RKO (cell line): ENCODE measurements at regions not wholly inside any gene's neighbourhood (a gene's known extent, or its start where the extent isn't known, plus 50 kb on each side); places are given as distances from the start of the nearest gene placed in this dataset.

Experiments
- DNase-seq: peaks from one replicate; pipeline ENCODE4 v3.0.0-alpha.2; 2016; ENCODE audit warnings: low spot score

DNA sequence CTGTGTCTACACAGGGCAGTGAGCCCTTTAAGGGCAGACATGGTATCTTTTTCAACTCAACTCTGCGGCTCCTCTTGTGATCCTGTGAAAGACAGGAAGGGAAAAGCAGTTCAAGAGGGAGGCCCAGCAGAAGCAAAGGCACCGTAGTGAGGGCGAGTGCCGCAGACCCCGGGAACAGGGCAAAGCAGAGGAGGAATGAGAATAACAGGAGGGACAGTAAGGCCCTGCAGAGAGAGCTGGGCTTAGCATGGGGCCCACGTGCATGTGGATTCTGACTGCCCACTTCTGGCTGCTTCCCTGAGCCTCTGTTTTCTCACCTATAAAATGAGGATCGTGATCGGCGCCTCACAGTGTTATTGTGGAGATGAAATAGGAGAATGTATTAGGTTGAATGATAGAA, 409.3 kb downstream of the PTPRU start:
- no peak for DNase-seq

DNA sequence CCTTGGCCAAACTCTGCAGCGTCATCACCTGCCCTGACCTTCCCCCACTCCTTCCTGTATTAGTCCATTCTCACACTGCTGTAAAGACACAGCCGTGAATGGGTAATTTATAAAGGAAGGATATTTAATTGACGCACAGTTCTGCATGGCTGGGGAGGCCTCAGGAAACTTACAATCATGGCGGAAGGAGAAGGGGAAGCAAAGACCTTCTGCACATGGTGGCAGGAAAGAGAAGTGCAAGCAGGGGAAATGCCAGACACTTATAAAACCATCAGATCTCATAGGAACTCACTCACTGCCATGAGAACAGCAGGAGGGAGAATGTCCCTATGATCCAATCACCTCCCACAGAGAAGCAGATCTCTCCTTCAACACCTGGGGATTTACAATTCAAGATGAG, 408.5 kb downstream of the PTPRU start:
- no peak for DNase-seq

DNA sequence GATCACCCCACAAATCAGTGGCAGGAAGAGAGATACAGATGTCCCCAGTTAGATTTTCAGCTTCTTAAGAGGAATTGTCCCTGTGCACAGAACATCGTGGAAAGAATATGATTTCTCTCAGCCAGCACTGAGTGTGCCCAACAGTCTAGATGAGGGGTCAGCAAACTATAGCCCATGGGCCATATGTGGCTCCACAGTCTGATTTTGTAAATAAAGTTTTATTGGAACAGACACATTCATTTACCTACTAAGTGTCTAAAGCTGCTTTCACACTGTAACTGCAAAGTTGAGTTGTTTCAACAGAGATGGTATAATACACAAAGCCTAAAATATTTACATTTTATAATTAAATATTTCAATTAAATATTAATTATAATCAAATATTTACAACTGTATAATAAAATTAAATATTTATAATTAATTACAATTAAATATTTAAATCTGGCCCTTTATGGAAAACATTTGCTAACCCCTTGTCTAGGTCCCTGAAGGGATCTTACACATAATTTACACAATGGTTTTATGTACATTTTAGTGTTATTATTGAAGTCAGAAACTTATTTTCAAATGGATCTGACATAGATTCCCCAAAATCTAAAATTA, 407.6 kb downstream of the PTPRU start:
- no peak for DNase-seq

DNA sequence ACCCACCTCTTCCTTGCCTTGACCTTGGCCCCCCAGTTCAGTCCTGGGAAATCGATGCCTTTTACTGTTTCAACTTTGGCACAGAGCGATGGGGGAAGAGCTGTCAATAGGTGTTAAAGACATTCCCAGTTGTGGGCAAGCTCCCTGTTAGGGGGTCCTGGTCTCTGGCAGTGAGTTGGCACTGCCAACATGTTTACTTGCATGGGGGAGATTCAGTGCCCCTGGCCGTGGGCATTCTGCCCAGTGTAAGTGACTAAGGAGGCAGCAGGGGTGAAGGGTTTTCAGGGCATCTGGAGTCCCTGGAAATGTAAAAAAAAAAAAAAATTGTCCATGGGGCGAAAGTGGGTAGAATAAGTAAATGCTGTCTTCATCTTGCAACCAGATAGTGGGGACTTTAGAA, 407.0 kb downstream of the PTPRU start:
- DNase-seq = no peak

DNA sequence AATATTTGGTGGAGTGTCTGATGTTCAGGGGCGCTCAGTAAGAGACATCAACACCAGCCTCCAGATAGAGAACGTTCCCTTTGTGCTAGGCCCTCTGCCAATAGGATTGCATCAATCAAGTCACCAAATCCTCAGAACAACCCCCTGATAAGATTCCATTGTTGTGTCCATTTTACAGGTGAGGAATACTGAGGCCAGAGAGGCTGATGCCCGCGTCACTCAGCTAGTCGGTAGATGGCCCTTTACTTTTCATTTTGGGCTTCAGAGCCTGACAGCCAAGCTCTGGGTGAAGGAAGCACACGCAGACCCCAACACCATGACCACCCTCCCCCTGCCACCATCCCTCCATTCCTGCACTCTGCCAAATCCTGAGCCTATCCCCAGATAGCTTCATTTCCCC, 406.2 kb downstream of the PTPRU start:
- no peak for DNase-seq

DNA sequence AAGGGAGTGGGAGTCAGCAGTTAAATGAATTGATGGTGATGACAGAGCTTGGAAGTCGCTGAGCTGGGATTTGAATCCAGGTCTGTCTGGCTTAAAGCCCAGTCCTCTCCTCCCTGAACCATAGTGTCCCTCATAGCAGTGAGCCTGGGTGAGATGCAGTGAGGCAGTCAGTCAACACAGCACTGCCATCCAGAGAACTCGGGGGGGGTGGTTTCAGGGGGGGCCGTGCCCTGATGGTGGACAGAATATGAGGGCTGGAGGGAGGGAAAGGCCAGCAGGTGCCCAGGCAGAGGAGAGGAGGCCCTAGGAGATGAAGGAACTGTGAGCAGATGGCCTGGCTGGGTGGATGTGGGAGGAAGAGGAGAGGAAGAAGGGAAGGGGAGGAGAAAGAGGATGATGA, 405.6 kb downstream of the PTPRU start:
- DNase-seq = no peak

DNA sequence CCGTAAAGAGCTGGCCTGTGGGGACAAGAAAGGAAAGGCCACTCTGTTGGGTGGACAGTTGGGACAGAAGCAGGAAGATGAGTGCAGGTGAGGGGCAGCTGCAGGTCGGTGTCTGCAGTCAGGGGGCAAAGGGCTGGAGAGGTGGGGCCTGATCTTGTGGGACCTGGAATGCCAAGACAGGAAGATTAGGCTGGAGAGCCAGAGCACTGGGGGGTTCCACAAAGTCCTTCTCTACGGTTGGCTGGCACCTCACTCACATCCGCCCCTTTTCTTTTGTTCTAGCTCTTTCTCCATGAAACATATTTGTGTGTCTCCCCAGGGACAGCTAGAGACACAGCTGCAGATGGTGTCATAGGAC, 404.1 kb downstream of the PTPRU start:
- no peak for DNase-seq

DNA sequence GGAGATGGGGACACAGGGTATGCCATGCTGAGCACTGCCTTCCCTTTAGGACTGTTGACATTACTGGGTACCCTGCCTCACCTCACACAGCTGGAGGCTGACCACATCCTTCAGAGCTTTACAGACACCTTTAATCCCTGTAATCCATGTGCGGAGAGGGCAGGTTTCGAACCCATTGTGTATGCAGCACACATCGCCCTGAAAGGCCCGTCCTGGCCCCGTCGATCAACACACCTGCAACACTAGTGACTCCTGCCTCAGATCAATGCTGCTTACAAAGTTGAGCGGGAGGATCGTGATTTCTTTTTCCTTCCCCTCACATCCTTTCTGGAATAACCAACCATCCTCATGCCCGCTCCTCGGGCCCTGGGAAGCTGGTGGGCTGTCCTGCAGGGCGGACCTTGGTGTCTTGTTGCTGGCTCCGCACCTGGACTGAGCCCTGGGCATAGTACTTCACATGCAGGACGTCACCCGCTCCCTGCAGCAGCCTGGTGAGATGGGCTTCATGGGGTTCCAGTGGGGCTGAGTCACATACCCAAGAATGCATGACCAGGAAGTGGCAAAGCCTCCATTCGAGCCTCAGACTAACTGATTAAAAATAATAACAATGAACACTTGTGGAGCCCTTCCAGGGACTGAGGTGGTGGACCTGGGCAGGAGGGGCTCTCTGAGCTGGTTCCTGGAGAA, 403.6 kb downstream of the PTPRU start:
- peak; percentile 37 for DNase-seq

DNA sequence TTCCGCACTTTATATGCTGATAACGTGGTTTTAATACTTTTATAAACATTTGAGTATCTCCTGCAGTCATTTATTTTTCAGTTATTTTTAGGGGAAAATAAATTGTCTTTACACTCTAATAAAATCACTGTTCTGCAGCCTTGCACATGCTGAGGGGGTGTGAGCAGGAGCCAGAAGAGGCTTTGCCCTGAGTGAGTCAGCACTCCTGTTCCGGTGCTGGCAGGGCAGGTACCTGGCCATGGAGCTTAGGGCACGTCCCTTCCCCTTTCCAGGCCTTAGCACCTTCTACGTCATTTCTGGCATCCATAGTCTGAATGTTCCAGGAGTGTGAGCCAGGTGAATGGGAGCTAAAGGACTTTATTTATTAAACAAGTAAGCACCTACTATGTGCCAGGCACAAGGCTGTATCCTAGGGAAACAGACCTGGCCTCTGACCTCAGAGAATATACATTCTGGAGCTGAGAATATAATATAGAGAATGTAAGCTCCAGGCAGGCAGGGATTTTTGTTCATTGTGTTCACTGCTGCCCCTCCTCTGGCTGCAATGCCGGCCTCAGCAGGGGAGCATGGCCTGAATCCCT, 402.9 kb downstream of the PTPRU start:
- DNase-seq = no peak

DNA sequence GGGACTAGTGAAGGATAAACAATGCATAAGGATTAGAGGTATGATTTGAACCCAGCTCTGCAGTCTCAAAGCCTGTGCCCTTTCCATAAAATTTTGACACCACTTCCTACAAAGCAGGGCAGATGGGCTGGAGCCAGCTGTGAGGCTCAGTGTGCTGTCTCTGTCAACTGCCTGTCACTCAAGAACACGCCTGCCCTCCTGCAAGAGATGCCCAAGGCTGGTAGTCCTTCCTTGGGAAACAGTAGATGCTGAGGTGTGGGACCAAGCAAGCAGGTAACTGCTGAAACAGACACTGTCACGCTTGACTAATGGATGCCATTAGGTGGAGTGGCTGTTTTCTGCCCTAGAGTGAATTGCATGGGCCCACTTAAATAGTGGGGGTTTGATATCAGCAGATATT, 402.0 kb downstream of the PTPRU start:
- DNase-seq = no peak

DNA sequence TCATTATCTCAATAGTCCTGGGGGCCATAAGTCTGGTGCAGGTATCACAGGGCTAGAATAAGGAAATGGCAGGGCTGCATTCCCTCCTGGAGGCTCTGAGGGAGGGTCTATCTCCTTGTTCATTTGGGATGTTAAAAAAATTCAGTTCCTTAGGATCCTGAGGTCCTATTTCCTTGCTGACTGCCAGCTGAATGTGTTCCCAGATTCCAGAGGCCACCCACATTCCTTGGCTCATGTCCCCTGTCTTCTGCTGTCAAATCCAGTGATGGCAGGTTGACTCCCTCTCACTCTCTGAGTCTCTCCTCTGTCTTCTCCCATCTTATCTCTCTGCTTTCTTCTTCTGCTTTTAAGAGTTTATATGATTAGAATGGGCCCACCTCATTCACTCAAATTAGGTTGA, 400.6 kb downstream of the PTPRU start:
- no peak for DNase-seq

DNA sequence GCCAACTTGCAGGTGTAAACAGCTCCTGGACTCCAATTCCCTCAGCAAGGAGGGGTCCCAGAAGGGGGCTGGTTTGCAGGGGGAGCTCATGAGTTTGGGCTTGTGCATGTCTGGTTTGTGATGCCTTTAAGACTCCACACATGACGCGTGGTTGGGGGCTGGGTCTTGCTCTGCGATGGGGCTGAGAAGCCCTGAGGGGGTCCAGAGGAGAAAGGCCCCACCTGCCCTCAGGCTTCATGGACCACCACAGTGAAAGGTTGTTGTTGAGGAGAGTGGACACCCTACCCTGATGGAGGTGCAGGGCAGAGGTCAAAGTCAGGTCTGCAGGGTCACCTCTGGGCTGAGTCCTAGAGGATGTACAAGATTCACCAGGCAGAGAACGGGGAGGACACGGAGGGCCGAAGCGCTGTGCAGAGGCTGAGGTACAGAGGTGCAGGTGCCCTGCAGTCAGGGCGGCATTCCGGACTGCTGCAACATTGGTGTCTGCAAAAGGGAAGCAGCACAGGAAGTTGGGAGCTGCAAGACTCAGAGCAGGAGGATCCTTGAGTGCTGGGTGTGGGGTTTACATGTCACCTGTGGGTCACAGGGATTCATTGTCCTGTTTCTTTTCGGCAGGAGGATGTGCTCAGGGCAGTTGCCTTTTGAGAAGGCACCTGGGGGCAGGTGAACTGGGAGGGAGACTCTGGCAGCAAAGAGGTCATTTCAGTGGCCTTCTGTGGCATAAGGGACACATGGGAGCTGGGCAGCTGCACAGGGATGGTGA, 399.4 kb downstream of the PTPRU start:
- DNase-seq = no peak

DNA sequence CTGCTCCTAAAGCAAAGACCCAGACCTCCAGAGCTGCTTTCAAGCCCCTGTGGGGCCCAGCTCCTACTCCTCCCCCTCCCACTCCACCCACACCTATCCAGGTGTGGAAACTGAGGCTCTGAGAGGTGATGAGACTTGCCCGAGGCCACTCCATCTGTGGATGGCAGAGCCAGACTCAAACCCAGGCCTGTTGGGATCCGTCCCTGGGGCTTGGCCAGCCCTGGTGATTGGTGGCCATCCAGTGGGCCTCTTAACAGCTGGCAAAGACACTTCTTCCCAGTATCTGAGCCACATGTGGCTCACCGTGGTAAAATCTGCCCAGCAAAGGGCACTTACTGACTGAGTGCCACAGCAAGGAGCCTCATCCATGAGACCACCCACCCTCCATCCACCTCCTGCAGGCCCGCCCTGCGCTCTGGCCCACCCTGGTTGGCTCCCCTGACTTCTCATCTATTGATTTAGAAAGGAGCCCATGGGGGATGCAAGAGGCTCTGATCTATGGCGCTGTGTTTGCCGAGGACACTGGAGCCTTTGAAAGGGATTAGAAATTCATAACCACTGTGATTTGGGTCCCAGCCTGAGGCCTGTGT, 398.5 kb downstream of the PTPRU start:
- DNase-seq = no peak

DNA sequence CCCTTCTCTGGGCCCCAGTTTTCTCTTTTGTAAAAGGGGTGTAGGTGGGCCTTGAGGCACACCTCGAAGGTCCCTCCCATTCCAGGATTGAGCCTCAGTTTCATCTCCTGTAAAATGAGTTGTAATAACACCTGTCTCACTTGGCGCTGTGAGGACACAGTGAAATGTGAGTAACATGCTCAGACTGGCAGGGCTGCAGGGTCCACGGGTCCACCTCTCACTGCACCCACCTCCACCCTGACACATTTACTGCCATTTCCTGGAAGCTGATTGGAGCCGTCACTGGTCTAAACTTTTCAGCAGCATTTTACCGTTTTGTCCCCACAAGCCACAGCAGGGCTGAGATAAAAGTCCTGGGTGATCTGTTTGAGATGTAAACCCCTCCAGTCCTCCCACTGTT, 398.0 kb downstream of the PTPRU start:
- DNase-seq = no peak

DNA sequence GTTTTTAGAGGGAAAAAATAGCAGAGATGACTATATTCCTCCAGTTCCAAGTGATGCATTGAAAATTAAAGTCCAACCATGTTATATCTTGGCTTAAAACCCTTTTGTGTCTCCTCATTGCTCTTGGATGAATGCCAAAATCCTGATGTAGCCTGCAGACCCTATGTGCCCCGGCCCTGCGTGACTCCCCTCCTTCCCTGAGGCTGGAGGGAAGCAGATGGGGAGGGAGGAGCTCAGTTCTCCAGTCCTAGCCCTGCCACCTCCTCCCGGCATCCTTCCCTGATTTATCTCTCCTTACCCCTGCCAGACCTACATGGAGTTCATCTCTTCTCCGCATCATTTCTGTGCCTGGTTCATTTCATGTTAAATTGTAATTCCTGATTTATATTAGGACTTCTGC, 397.4 kb downstream of the PTPRU start:
- DNase-seq = no peak

DNA sequence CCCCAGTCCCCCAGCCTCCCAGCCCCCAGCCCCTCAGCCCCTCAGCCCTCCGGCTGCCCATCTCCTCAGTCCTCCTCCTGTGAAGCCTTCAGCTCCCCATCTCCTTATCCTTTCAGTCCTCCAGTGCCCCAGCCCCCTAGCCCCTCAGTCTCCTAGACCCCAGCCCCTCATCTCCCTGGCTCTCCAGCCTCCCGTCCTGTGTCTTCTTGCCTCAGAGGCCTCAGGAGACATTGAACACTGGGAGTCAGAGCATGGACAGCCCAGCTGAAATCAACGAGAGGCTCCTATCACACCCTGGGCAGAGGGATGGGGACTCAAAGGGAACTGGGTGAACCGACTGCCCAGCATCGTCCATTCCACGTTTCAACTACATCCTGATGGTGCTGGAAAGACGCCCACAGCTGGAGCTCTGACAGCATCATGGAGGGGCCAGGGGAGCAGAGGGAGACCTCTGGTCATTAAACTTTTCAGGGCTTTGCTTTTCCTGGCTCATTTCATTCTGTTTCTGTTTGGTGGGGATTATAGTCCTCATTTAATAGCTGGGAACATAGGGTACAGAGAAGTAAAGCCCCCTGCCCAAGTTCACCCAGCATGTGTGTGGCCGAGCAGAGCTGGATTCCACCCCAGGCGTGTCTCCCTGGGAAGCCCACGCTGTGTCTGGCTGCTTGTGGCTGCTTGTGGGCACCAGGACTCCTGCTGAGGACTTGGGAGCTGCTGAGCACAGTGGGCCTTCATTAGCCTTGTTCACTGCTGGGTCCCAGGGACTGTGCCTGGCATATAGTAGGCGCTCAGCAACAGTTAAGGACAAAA, 396.7 kb downstream of the PTPRU start:
- DNase-seq = no peak

DNA sequence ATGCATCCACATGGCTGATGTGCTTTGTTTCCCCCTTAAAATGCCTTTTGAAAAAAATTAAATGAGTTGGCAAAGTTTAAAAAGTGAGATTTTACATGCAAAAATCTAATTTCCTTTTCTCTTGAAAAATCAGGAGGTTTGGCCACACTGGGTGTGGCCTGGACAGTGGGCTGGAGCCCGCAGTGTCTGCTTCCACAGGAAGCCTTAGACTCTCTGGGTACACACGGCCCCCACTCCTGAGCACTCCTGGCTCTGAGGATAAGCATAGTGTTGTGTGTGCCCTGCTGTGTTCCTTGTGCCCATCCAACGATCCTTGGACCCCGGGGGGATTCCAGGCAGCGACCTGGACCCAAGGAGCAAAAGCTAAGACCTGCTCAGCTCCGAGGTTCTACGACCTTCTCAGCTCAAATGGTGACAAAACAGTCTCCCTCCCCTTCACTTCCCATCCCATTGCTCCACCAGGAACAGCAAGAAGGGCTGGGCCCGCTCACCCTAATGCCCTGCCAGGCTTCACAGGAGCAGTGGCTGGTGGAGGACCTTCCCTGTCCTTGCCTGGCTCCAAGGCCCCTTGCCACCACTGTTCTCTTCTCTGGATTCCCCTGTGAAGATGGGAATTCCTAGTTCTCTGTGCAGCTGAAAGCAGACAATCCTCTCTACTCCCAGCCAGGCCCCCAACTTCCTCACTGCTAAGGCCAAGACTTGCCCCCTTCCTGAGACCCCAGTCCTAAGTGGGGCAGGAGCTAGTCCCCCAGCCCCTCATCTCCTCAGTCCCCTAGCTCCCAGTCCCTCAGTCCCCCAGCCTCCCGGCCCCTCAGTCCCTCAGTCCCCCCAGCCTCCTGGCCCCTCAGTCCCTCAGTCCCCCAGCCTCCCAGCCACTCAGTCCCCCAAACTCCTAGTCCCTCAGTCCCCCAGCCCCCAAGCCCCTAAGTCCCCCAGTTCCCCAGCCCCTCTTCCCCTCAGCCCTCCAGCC, 395.8 kb downstream of the PTPRU start:
- no peak for DNase-seq

DNA sequence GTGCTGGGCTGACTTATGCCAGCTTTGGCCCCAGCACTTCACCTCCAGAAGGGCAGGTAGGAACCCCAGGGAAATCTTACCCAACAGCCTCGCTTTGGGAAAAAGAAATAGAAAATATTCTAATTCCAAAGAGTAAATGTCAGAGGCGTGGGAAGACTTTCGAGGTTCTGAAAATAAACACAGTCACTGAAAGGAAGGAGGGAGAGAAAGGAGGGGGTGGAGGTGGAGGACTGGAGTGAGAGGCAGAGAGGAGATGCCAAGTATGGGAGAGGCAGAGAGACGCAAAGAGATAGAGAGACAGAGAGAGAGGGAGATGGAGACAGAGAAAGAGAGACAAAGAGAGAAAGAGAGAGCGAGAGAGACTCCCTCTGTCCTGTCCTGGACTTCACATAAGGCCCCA, 395.0 kb downstream of the PTPRU start:
- DNase-seq = no peak

DNA sequence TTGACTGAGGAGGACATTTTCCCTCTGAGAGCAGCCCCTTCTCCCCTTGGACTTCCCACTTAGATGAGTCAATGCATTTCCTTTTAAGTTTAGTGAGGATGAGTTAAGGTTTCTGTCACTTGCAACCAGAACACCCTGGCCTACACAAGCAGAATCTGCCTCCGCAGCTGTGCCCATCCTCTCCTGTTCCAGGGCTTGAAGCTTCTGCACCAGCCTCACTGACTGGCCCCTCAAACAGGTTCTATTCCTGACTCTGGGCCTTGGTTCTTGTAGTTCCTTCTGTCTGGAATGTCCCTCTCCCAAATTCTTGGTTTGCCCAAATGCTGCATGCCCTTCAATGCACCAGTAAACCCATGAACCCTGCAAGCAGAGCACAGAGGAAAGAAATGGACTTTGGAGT, 394.4 kb downstream of the PTPRU start:
- no peak for DNase-seq

DNA sequence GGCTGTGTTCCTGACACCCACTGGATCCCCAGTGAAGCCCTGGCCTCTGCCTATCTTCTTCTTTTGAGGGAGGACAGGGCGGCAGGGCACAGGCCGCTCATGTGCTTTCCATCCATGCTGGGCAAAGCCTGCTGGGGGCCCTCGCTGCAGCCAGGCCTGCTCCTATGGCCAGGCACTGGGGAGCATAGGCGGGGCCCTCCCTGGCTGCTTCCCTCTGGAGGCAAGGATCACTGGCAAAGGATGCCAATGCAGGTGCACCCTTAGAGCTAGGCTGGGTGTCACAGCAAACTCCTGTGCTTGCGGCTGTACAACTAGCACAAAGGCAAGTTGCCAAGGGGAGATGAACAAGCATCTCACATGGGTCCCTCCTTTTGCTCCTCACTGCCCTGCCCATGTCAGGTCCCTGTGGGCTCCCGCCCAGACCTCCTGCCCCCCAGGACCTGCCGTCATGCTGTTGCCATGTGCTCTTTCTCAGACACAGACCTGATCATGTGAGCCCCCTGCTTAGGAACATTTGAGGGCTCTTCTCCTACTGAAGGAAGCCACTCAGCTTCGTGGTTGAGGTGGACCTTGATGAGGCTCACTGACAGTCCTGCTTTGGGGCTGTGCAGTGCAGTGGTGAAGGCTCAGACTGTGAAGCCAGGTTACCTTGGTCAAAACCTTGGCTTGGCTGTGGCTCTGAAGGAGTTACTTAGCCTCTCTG, 393.6 kb downstream of the PTPRU start:
- no peak for DNase-seq
